ENCODE measurements at regions not wholly inside any gene's neighbourhood (a gene's known extent, or its start where the extent isn't known, plus 50 kb on each side); places are given as distances from the start of the nearest gene placed in this dataset.

- TF ChIP-seq GATA3 (IDR thresholded peaks at IDR 0.05; ENCODE audit: low read depth, low read length) (no peak), GATA2 (IDR thresholded peaks at IDR 0.05; ENCODE audit: low read depth, low read length) (no peak)
Measured at GRCh38 chr9:7656636-7657035, 142.9 kb downstream of the DMAC1 start.

- TF ChIP-seq GATA2 (IDR thresholded peaks at IDR 0.05; ENCODE audit: low read depth, low read length), result no peak
- TF ChIP-seq GATA3 (IDR thresholded peaks at IDR 0.05; ENCODE audit: low read depth, low read length), result no peak
Measured at GRCh38 chr9:7653262-7653661, 146.3 kb downstream of the DMAC1 start.

GRCh38 chr9:7640231-7640630 lies 159.3 kb downstream of the DMAC1 start:
- TF ChIP-seq GATA3 (IDR thresholded peaks at IDR 0.05; ENCODE audit: low read depth, low read length) (no peak), GATA2 (IDR thresholded peaks at IDR 0.05; ENCODE audit: low read depth, low read length) (no peak)

- no peak for TF ChIP-seq GATA2 (IDR thresholded peaks at IDR 0.05; ENCODE audit: low read depth, low read length)
- TF ChIP-seq GATA3 (IDR thresholded peaks at IDR 0.05; ENCODE audit: low read depth, low read length), result no peak
Measured at GRCh38 chr9:7639471-7639870, 160.1 kb downstream of the DMAC1 start.

GRCh38 chr9:7636838-7637467 lies 162.6 kb downstream of the DMAC1 start:
- TF ChIP-seq GATA2 (IDR thresholded peaks at IDR 0.05; ENCODE audit: low read depth, low read length) (peak; percentile 68), GATA3 (IDR thresholded peaks at IDR 0.05; ENCODE audit: low read depth, low read length) (0 out of 2 replicates have a peak, but pooled peaks have one; percentile 35)

GRCh38 chr9:7636309-7636708 lies 163.3 kb downstream of the DMAC1 start:
- TF ChIP-seq GATA2 (IDR thresholded peaks at IDR 0.05; ENCODE audit: low read depth, low read length) (no peak), GATA3 (IDR thresholded peaks at IDR 0.05; ENCODE audit: low read depth, low read length) (no peak)

- TF ChIP-seq GATA3 (IDR thresholded peaks at IDR 0.05; ENCODE audit: low read depth, low read length) (no peak), GATA2 (IDR thresholded peaks at IDR 0.05; ENCODE audit: low read depth, low read length) (no peak)
Measured at GRCh38 chr9:7622481-7622880, 177.1 kb downstream of the DMAC1 start.

GRCh38 chr9:7615344-7615743 lies 184.2 kb downstream of the DMAC1 start:
- TF ChIP-seq GATA3 (IDR thresholded peaks at IDR 0.05; ENCODE audit: low read depth, low read length), result no peak
- TF ChIP-seq GATA2 (IDR thresholded peaks at IDR 0.05; ENCODE audit: low read depth, low read length), result no peak

- TF ChIP-seq GATA2 (IDR thresholded peaks at IDR 0.05; ENCODE audit: low read depth, low read length), result no peak
- TF ChIP-seq GATA3 (IDR thresholded peaks at IDR 0.05; ENCODE audit: low read depth, low read length), result no peak
Measured at GRCh38 chr9:7613931-7614330, 185.6 kb downstream of the DMAC1 start.

GRCh38 chr9:7608261-7608660 lies 191.3 kb downstream of the DMAC1 start:
- TF ChIP-seq GATA3 (IDR thresholded peaks at IDR 0.05; ENCODE audit: low read depth, low read length) (no peak), GATA2 (IDR thresholded peaks at IDR 0.05; ENCODE audit: low read depth, low read length) (no peak)

- TF ChIP-seq GATA3 (IDR thresholded peaks at IDR 0.05; ENCODE audit: low read depth, low read length), result no peak
- TF ChIP-seq GATA2 (IDR thresholded peaks at IDR 0.05; ENCODE audit: low read depth, low read length), result no peak
Measured at GRCh38 chr9:7607421-7607820, 192.2 kb downstream of the DMAC1 start.

GRCh38 chr9:7606591-7606990 lies 193.0 kb downstream of the DMAC1 start:
- TF ChIP-seq GATA2 (IDR thresholded peaks at IDR 0.05; ENCODE audit: low read depth, low read length) (no peak), GATA3 (IDR thresholded peaks at IDR 0.05; ENCODE audit: low read depth, low read length) (no peak)

- no peak for TF ChIP-seq GATA3 (IDR thresholded peaks at IDR 0.05; ENCODE audit: low read depth, low read length)
- no peak for TF ChIP-seq GATA2 (IDR thresholded peaks at IDR 0.05; ENCODE audit: low read depth, low read length)
Measured at GRCh38 chr9:7601739-7602138, 197.8 kb downstream of the DMAC1 start.

GRCh38 chr9:7597716-7598115 lies 201.9 kb downstream of the DMAC1 start:
- no peak for TF ChIP-seq GATA2 (IDR thresholded peaks at IDR 0.05; ENCODE audit: low read depth, low read length)
- no peak for TF ChIP-seq GATA3 (IDR thresholded peaks at IDR 0.05; ENCODE audit: low read depth, low read length)

GRCh38 chr9:7592321-7593316 lies 207.0 kb downstream of the DMAC1 start:
- no peak for TF ChIP-seq GATA2 (IDR thresholded peaks at IDR 0.05; ENCODE audit: low read depth, low read length)
- TF ChIP-seq GATA3 (IDR thresholded peaks at IDR 0.05; ENCODE audit: low read depth, low read length), result no peak

Data from SH-SY5Y (cell line).